Sigmoid colon (tissue), 4 donors: ENCODE measurements at regions not wholly inside any gene's neighbourhood (a gene's known extent, or its start where the extent isn't known, plus 50 kb on each side); places are given as distances from the start of the nearest gene placed in this dataset.

Experiments used
- EP300 ChIP-seq, 4 donors: sonication (generic); formaldehyde crosslinking; IDR thresholded peaks; one replicate each; pipeline ENCODE4 v1.6.1; 2017; ENCODE audit warnings: antibody characterized with exemption in 4 of 4
- POLR2A ChIP-seq, 2 donors: fragments of 450-650 bp; IDR thresholded peaks; one replicate each; pipeline ENCODE4 v1.6.1; 2016; ENCODE audit warnings: antibody characterized with exemption in 2 of 2, mild to moderate bottlenecking in 2 of 2, moderate library complexity in 2 of 2
- TF ChIP-seq, protein P1 (sequence below), 4 experiments: fragments of 450-650 bp in 3 of 4; fragments of 200-600 bp in 1 of 4; IDR thresholded peaks; one replicate each; pipeline ENCODE4 v1.5.1; 2016 to 2019; ENCODE audit warnings: antibody characterized with exemption in 4 of 4, mild to moderate bottlenecking in 3 of 4, moderate library complexity in 2 of 4

DNA sequence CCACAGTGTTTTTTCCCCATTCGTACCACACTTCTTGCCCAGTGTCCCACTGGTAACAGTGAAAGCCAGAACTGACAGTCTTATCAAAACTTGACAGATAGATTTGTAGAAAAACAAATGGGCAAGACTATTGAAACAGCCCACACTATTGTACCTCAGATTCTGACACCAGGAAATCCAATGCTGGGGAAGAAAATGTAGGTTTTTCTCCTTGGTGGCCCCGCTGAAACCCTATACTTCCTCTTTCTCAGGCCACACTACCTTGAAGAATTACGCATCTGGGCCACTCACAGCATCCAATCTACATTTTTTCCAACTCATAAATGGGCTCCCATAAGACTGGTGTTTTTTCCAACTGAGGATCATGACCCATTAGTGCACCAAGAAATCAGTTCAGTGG lies 90.9 kb upstream of the HDDC2 start:
- TF ChIP-seq, protein P1, sequence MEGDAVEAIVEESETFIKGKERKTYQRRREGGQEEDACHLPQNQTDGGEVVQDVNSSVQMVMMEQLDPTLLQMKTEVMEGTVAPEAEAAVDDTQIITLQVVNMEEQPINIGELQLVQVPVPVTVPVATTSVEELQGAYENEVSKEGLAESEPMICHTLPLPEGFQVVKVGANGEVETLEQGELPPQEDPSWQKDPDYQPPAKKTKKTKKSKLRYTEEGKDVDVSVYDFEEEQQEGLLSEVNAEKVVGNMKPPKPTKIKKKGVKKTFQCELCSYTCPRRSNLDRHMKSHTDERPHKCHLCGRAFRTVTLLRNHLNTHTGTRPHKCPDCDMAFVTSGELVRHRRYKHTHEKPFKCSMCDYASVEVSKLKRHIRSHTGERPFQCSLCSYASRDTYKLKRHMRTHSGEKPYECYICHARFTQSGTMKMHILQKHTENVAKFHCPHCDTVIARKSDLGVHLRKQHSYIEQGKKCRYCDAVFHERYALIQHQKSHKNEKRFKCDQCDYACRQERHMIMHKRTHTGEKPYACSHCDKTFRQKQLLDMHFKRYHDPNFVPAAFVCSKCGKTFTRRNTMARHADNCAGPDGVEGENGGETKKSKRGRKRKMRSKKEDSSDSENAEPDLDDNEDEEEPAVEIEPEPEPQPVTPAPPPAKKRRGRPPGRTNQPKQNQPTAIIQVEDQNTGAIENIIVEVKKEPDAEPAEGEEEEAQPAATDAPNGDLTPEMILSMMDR (IDR thresholded peaks at IDR 0.05) = no peak
- no peak for TF ChIP-seq EP300 (IDR thresholded peaks at IDR 0.05)
- no peak for TF ChIP-seq POLR2A (IDR thresholded peaks at IDR 0.05)
